D721Med (cell line): ENCODE measurements at regions not wholly inside any gene's neighbourhood (a gene's known extent, or its start where the extent isn't known, plus 50 kb on each side); places are given as distances from the start of the nearest gene placed in this dataset.

Experiments
- DNase-seq: peaks from one replicate; pipeline ENCODE4 v3.0.0; 2011; ENCODE audit warnings: low spot score; ENCODE audit not compliant: insufficient read length
- FAIRE-seq: peaks from 2 replicates; lab custom pipeline; 2011; peaks lifted over from hg19 to GRCh38; lab: Jason Lieb, UNC
- CTCF ChIP-seq: IDR thresholded peaks from 2 replicates; pipeline ENCODE4 v1.5.1; 2012; ENCODE audit warnings: mild to moderate bottlenecking, control low read depth; ENCODE audit not compliant: insufficient read depth; ENCODE audit errors: missing control alignments

- no peak for DNase-seq
- FAIRE-seq, result no peak
- TF ChIP-seq CTCF, result no peak
Observed at GRCh38 chr18:39425172-39425850, 1859.7 kb upstream of the CELF4 start.

- no peak for TF ChIP-seq CTCF
- DNase-seq, result no peak
- no peak for FAIRE-seq
Observed at GRCh38 chr18:39424261-39424660, 1858.7 kb upstream of the CELF4 start.

- DNase-seq (no peak), FAIRE-seq (no peak)
- no peak for TF ChIP-seq CTCF
Observed at GRCh38 chr18:39421276-39421675, 1855.7 kb upstream of the CELF4 start.

GRCh38 chr18:39419315-39419714 lies 1853.7 kb upstream of the CELF4 start:
- no peak for DNase-seq
- TF ChIP-seq CTCF, result no peak
- FAIRE-seq, result no peak

GRCh38 chr18:39415471-39415870 lies 1849.9 kb upstream of the CELF4 start:
- TF ChIP-seq CTCF, result no peak
- DNase-seq (no peak), FAIRE-seq (peak; percentile 48)

- DNase-seq (no peak), FAIRE-seq (no peak)
- no peak for TF ChIP-seq CTCF
Observed at GRCh38 chr18:39414009-39414700, 1848.6 kb upstream of the CELF4 start.

GRCh38 chr18:39406941-39407340 lies 1841.3 kb upstream of the CELF4 start:
- FAIRE-seq (no peak), DNase-seq (no peak)
- no peak for TF ChIP-seq CTCF
